IMR-90 (cell line): ENCODE measurements at regions not wholly inside any gene's neighbourhood (a gene's known extent, or its start where the extent isn't known, plus 50 kb on each side); places are given as distances from the start of the nearest gene placed in this dataset.

Source experiments
- ATAC-seq: fragments of 200-7000 bp; cut with Tn5 transposase; 2 replicates; pipeline ENCODE4 v1.9.1; 2020; ENCODE audit warnings: low read depth, mild to moderate bottlenecking, moderate library complexity
- BruUV-seq: library from RNA; stranded (reverse); fragments of 400-500 nt; replicated peaks from 2 replicates; lab custom pipeline; 2021; lab: Mats Ljungman, UMichigan
- CTCF ChIA-PET: fragments of 300-600 bp; formaldehyde crosslinking; extraction: SDS; loops from one replicate; lab custom pipeline; 2021; ENCODE audit warnings: antibody characterized with exemption; lab: Yijun Ruan, JAX
- POLR2A ChIA-PET: fragments of 300-600 bp; sonication (Branson Sonifier 250); formaldehyde crosslinking; loops from one replicate; lab custom pipeline; 2022; ENCODE audit warnings: antibody characterized with exemption; ENCODE audit not compliant: unreplicated experiment; lab: Charles Lee
- DNase-seq: peaks from one replicate; pipeline ENCODE4 v3.0.0; 2013
- H2AFZ ChIP-seq: replicated peaks from 2 replicates; pipeline ENCODE3; 2013; ENCODE audit warnings: low read length, mild to moderate bottlenecking; ENCODE audit not compliant: poor library complexity
- H2AK5ac ChIP-seq: 2 replicates; pipeline ENCODE4 v1.6.1; 2013; ENCODE audit warnings: low read depth, low read length, inconsistent platforms
- H2AK9ac ChIP-seq: replicated peaks from 2 replicates; pipeline ENCODE3; 2013; ENCODE audit warnings: mild to moderate bottlenecking, low read depth, low read length, moderate library complexity; ENCODE audit not compliant: poor library complexity
- H2BK120ac ChIP-seq: 2 replicates; pipeline ENCODE4 v1.6.1; 2013; ENCODE audit warnings: low read depth, low read length, inconsistent platforms
- H2BK15ac ChIP-seq: 3 replicates; pipeline ENCODE4 v1.6.1; 2013; ENCODE audit warnings: low read depth, low read length, inconsistent platforms
- H2BK20ac ChIP-seq: 2 replicates; pipeline ENCODE4 v1.6.1; 2013; ENCODE audit warnings: low read depth, mild to moderate bottlenecking, inconsistent platforms, low read length, moderate library complexity
- H2BK5ac ChIP-seq: 2 replicates; pipeline ENCODE4 v1.6.1; 2013; ENCODE audit warnings: mild to moderate bottlenecking, low read depth, low read length, inconsistent platforms; ENCODE audit not compliant: poor library complexity, severe bottlenecking
- H3K14ac ChIP-seq: replicated peaks from 2 replicates; pipeline ENCODE4 v1.6.1; 2013; ENCODE audit warnings: low read depth, low read length, inconsistent platforms
- H3K18ac ChIP-seq: 2 replicates; pipeline ENCODE4 v1.6.1; 2013; ENCODE audit warnings: low read depth, low read length, control low read depth
- H3K23ac ChIP-seq: 2 replicates; pipeline ENCODE4 v1.6.1; 2013; ENCODE audit warnings: low read depth, low read length, inconsistent platforms
- H3K27ac ChIP-seq: 2 replicates; pipeline ENCODE4 v1.5.1; 2013; ENCODE audit warnings: mild to moderate bottlenecking, control low read depth, low read length; ENCODE audit not compliant: insufficient read depth
- H3K27me3 ChIP-seq: 2 replicates; pipeline ENCODE4 v1.6.1; 2013; ENCODE audit warnings: low read length; ENCODE audit not compliant: control insufficient read depth, insufficient read depth
- H3K36me3 ChIP-seq: 2 replicates; pipeline ENCODE4 v1.6.1; 2013; ENCODE audit warnings: low read length, mixed read lengths; ENCODE audit not compliant: control insufficient read depth, insufficient read depth
- H3K4ac ChIP-seq: 2 replicates; pipeline ENCODE4 v1.6.1; 2013; ENCODE audit warnings: low read depth, low read length, inconsistent platforms
- H3K4me1 ChIP-seq: 2 replicates; pipeline ENCODE4 v1.6.1; 2013; ENCODE audit warnings: low read length, mixed read lengths; ENCODE audit not compliant: control insufficient read depth, insufficient read depth
- H3K4me2 ChIP-seq: 2 replicates; pipeline ENCODE4 v1.6.1; 2013; ENCODE audit warnings: low read depth, mild to moderate bottlenecking, control low read depth, low read length, moderate library complexity
- H3K4me3 ChIP-seq: 2 replicates; pipeline ENCODE4 v1.5.1; 2013; ENCODE audit warnings: low read depth, mild to moderate bottlenecking, control low read depth, low read length, moderate library complexity; ENCODE audit not compliant: insufficient read depth
- H3K56ac ChIP-seq: 2 replicates; pipeline ENCODE4 v1.6.1; 2013; ENCODE audit warnings: low read length, inconsistent platforms; ENCODE audit not compliant: insufficient read depth; ENCODE audit errors: extremely low read depth
- H3K79me1 ChIP-seq, 2 experiments: 2 replicates each; pipeline ENCODE4 v1.6.1; 2013; ENCODE audit warnings: low read length in 2 of 2, inconsistent platforms in 1 of 2, low read depth in 1 of 2
- H3K9ac ChIP-seq: 2 replicates; pipeline ENCODE4 v1.6.1; 2013; ENCODE audit warnings: low read depth, low read length, control low read depth
- H3K9me1 ChIP-seq: 2 replicates; pipeline ENCODE4 v1.6.1; 2013; ENCODE audit warnings: low read length, inconsistent platforms; ENCODE audit not compliant: insufficient read depth
- H3K9me3 ChIP-seq: 2 replicates; pipeline ENCODE4 v1.6.1; 2013; ENCODE audit warnings: low read length; ENCODE audit not compliant: control insufficient read depth, insufficient read depth
- H4K20me1 ChIP-seq: 2 replicates; pipeline ENCODE4 v1.6.1; 2013; ENCODE audit warnings: low read length, inconsistent platforms; ENCODE audit not compliant: insufficient read depth
- H4K5ac ChIP-seq: 2 replicates; pipeline ENCODE4 v1.6.1; 2013; ENCODE audit warnings: mild to moderate bottlenecking, low read depth, low read length, control low read depth
- H4K8ac ChIP-seq, 2 experiments: 2 replicates each; pipeline ENCODE4 v1.6.1; 2013; ENCODE audit warnings: low read depth in 2 of 2, low read length in 2 of 2, control low read depth in 1 of 2, inconsistent platforms in 1 of 2
- H4K91ac ChIP-seq: 2 replicates; pipeline ENCODE4 v1.6.1; 2013; ENCODE audit warnings: low read depth, low read length, inconsistent platforms; ENCODE audit not compliant: insufficient read depth
- BHLHE40 ChIP-seq: fragments of 150-350 bp; IDR thresholded peaks from 2 replicates; pipeline ENCODE4 v1.6.1; 2016; ENCODE audit warnings: mild to moderate bottlenecking, low read depth, low read length
- CEBPB ChIP-seq: IDR thresholded peaks from 2 replicates; pipeline ENCODE4 v1.6.1; 2012; ENCODE audit warnings: low read depth, low read length, improper control_type of control experiment
- CHD1 ChIP-seq: IDR thresholded peaks from 2 replicates; pipeline ENCODE4 v1.6.1; 2012; ENCODE audit warnings: low read depth, low read length, improper control_type of control experiment
- FOS ChIP-seq: fragments of 150-350 bp; IDR thresholded peaks from 2 replicates; pipeline ENCODE4 v1.6.1; 2016; ENCODE audit warnings: low read depth, low read length
- MXI1 ChIP-seq: IDR thresholded peaks from 2 replicates; pipeline ENCODE4 v1.6.1; 2012; ENCODE audit warnings: low read depth, mild to moderate bottlenecking, low read length, moderate library complexity, borderline replicate concordance
- NFE2L2 ChIP-seq: fragments of 150-350 bp; IDR thresholded peaks from 2 replicates; pipeline ENCODE4 v1.6.1; 2016; ENCODE audit warnings: low read depth, mild to moderate bottlenecking, low read length
- POLR2A ChIP-seq: IDR thresholded peaks from 2 replicates; pipeline ENCODE4 v1.6.1; 2012; ENCODE audit warnings: mild to moderate bottlenecking, low read depth, low read length
- RFX5 ChIP-seq: IDR thresholded peaks from 2 replicates; pipeline ENCODE4 v1.8.0; 2012; ENCODE audit warnings: low read depth, mild to moderate bottlenecking, low read length, moderate library complexity
- WGBS, 2 experiments: methylation state at CpG; one replicate each; pipeline versions ENCODE4 v1.1.5 to v1.1.7; 2013; ENCODE audit warnings: missing lambda C conversion rate in 2 of 2; ENCODE audit not compliant: insufficient read length in 1 of 2; ENCODE audit errors: extremely low coverage in 2 of 2; 5-methylcytosine and 5-hydroxymethylcytosine counted together
- dilution Hi-C: fragments of 300-500 bp; cut with HindIII; formaldehyde crosslinking; loops from one replicate; pipeline ENCODE4 v1.14.3; 2018; ENCODE audit warnings: low sequenced_read_pairs; ENCODE audit not compliant: unreplicated experiment
- in situ Hi-C: fragments of 300-500 bp; cut with MboI; formaldehyde crosslinking; loops from 3 replicates; pipeline ENCODE4 v1.14.3; 2019; ENCODE audit warnings: low sequenced_read_pairs, inconsistent platforms, mixed read lengths
- intact Hi-C: fragments of 100-400 bp; cut with micrococcal nuclease; formaldehyde crosslinking; loops from 2 replicates; pipeline ENCODE4 v1.10.0; 2022
- TF ChIP-seq, protein P1 (sequence below): fragments of 150-350 bp; IDR thresholded peaks from 2 replicates; pipeline ENCODE4 v1.6.1; 2017; ENCODE audit warnings: mild to moderate bottlenecking, antibody characterized with exemption, low read length, low read depth
- TF ChIP-seq, protein P2 (sequence below): fragments of 150-350 bp; IDR thresholded peaks from 2 replicates; pipeline ENCODE4 v1.6.1; 2016; ENCODE audit warnings: low read depth, mild to moderate bottlenecking, low read length, moderate library complexity, borderline replicate concordance
- TF ChIP-seq, protein P3 (sequence below): conservative IDR thresholded peaks from 2 replicates; pipeline ENCODE4 v1.5.1; 2012; ENCODE audit warnings: mild to moderate bottlenecking, low read depth, low read length, improper control_type of control experiment

DNA sequence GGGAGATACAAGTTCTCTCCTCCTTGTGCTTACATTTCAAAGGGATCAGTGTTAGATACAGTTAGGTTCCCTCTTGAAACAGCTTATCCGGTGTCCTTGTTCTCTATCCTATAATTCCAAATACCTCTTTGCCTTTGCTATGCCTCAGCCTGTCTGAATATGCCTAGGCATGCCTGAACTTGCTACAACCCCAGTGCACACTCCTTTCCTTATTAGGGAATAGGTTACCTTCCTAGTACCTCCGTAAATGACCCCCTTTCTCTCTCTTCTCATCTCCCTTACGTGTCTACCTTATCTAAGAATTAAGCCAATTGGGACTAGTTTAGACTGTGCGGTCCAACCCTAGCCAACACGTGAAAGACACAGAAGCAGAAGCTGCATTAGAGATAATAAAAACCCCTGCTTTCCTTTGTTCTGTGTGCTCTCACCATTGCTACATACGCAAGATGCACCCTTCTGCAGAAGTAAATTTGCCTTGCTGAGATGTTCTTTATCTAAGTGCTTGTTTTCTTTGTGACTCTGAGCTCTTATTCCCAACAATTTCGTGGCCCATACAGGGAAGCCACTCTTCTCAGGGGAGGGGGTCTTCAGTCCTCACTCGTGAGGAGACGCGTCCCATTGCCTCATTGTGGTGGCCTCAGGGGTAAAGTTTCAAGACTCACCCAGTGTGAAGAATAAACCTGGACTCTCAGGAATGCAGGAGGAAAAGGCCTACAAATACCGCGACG lies 802.1 kb downstream of the PLA2G4A start:
- intact Hi-C loops = no loop called here
- peaks cover 14% of the 10 kb centered on the region for H3K9me3 ChIP-seq
- H3K18ac ChIP-seq = no peak overlapping the region
- H3K23ac ChIP-seq = no peak overlapping the region
- H4K20me1 ChIP-seq = no peaks in the 10 kb centered on the region
- no peak overlapping the region for H2AK9ac ChIP-seq
- no peak overlapping the region for H3K4ac ChIP-seq
- TF ChIP-seq FOS = no peak
- TF ChIP-seq, protein P1, sequence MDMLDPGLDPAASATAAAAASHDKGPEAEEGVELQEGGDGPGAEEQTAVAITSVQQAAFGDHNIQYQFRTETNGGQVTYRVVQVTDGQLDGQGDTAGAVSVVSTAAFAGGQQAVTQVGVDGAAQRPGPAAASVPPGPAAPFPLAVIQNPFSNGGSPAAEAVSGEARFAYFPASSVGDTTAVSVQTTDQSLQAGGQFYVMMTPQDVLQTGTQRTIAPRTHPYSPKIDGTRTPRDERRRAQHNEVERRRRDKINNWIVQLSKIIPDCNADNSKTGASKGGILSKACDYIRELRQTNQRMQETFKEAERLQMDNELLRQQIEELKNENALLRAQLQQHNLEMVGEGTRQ = no peak
- TF ChIP-seq, protein P2, sequence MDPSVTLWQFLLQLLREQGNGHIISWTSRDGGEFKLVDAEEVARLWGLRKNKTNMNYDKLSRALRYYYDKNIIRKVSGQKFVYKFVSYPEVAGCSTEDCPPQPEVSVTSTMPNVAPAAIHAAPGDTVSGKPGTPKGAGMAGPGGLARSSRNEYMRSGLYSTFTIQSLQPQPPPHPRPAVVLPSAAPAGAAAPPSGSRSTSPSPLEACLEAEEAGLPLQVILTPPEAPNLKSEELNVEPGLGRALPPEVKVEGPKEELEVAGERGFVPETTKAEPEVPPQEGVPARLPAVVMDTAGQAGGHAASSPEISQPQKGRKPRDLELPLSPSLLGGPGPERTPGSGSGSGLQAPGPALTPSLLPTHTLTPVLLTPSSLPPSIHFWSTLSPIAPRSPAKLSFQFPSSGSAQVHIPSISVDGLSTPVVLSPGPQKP = no peak
- TF ChIP-seq, protein P3, sequence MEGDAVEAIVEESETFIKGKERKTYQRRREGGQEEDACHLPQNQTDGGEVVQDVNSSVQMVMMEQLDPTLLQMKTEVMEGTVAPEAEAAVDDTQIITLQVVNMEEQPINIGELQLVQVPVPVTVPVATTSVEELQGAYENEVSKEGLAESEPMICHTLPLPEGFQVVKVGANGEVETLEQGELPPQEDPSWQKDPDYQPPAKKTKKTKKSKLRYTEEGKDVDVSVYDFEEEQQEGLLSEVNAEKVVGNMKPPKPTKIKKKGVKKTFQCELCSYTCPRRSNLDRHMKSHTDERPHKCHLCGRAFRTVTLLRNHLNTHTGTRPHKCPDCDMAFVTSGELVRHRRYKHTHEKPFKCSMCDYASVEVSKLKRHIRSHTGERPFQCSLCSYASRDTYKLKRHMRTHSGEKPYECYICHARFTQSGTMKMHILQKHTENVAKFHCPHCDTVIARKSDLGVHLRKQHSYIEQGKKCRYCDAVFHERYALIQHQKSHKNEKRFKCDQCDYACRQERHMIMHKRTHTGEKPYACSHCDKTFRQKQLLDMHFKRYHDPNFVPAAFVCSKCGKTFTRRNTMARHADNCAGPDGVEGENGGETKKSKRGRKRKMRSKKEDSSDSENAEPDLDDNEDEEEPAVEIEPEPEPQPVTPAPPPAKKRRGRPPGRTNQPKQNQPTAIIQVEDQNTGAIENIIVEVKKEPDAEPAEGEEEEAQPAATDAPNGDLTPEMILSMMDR = no peak
- no peak for TF ChIP-seq RFX5
- no peak for TF ChIP-seq POLR2A
- TF ChIP-seq CHD1 = no peak
- TF ChIP-seq BHLHE40 = no peak
- TF ChIP-seq CEBPB = no peak
- no peak for TF ChIP-seq NFE2L2
- TF ChIP-seq MXI1 = no peak
- H2BK5ac ChIP-seq = no peak overlapping the region
- H2AK5ac ChIP-seq = no peak overlapping the region
- no peak overlapping the region for H3K4me3 ChIP-seq
- H3K56ac ChIP-seq = no peak overlapping the region
- H3K36me3 ChIP-seq = no peaks in the 10 kb centered on the region
- BruUV-seq = no TSS peak
- no peaks in the 10 kb centered on the region for H3K4me1 ChIP-seq
- H3K4me2 ChIP-seq = no peak overlapping the region
- H2BK20ac ChIP-seq = no peak overlapping the region
- ChIA-PET POLR2A (no interaction called here), CTCF (interaction anchor here (1.0 kb wide), 1 partner anchor 109 kb away, joined by 3 read pairs; no protein-coding TSS in a partner anchor)
- no peak overlapping the region for H2AFZ ChIP-seq
- no peaks in the 10 kb centered on the region for H3K27me3 ChIP-seq
- no peaks in the 10 kb centered on the region for H3K9me1 ChIP-seq
- no peak overlapping the region for H2BK120ac ChIP-seq
- dilution Hi-C loops = no loop called here
- no peak overlapping the region for H4K91ac ChIP-seq
- no peak overlapping the region for H3K14ac ChIP-seq
- no peak for DNase-seq
- WGBS, 2 experiments = 88% methylated on average over 5 of the region's 13 CpGs; no CpG with 5 or more reads in 1 of the 2 experiments
- no peak for ATAC-seq
- H3K79me1 ChIP-seq = no peaks in the 10 kb centered on the region
- no peak overlapping the region for H4K5ac ChIP-seq
- in situ Hi-C loops = no loop called here
- no peak overlapping the region for H3K27ac ChIP-seq
- H4K8ac ChIP-seq = no peak overlapping the region
- H3K9ac ChIP-seq = no peak overlapping the region
- no peak overlapping the region for H2BK15ac ChIP-seq
